ENCODE measurements at regions not wholly inside any gene's neighbourhood (a gene's known extent, or its start where the extent isn't known, plus 50 kb on each side); places are given as distances from the start of the nearest gene placed in this dataset.
"Not testable (repeated sequence)": the region's sequence is repeated elsewhere in the genome, so short reads cannot be mapped to it uniquely, and the experiment has no call there.

- not testable (repeated sequence) for H3K4me1 ChIP-seq (ENCODE audit: insufficient read depth); H3K9me2 ChIP-seq (ENCODE audit: insufficient read depth); H3K27ac Mint-ChIP-seq; ATAC-seq; H3K79me2 ChIP-seq (replicated peaks; ENCODE audit: insufficient read depth); H3K27me3 ChIP-seq (ENCODE audit: insufficient read depth); H2AFZ ChIP-seq; H3K4me3 ChIP-seq; H3K36me3 ChIP-seq (ENCODE audit: insufficient read depth); H3K4me1 Mint-ChIP-seq; H3K27me3 Mint-ChIP-seq (ENCODE audit: insufficient read depth, low read depth, poor library complexity); H3F3A ChIP-seq (replicated peaks; ENCODE audit: low read depth); H3K4me2 ChIP-seq; DNase-seq (ENCODE audit: low spot score); H3K27ac ChIP-seq (ENCODE audit: low read depth); H3K4me3 Mint-ChIP-seq; H3K36me3 Mint-ChIP-seq (ENCODE audit: low read depth); H4K20me1 ChIP-seq (replicated peaks; ENCODE audit: insufficient read depth)
- H3K9me3 Mint-ChIP-seq = peaks cover 16% of the 10 kb centered on the region
These were observed 51.1 kb upstream of the CLVS2 start for GRCh38 chr6:122944936-122945335.
